GM12864 (cell line): ENCODE measurements at regions not wholly inside any gene's neighbourhood (a gene's known extent, or its start where the extent isn't known, plus 50 kb on each side); places are given as distances from the start of the nearest gene placed in this dataset.

Experiments used
- DNase-seq: peaks from one replicate; pipeline ENCODE4 v3.0.0-alpha.2; 2011; ENCODE audit warnings: low read depth
- H3K4me3 ChIP-seq: 2 replicates; pipeline ENCODE4 v1.5.1; 2011; ENCODE audit warnings: mild to moderate bottlenecking, low read depth, low read length, control low read depth
- CTCF ChIP-seq: IDR thresholded peaks from 2 replicates; pipeline ENCODE4 v1.5.1; 2011; ENCODE audit warnings: low read depth, mild to moderate bottlenecking, moderate library complexity, low read length, control low read depth, inconsistent platforms; ENCODE audit errors: missing control alignments

GRCh38 chr9:82650368-82650767, 412.6 kb downstream of the RASEF start:
- no peak for DNase-seq
- no peak overlapping the region for H3K4me3 ChIP-seq
- no peak for TF ChIP-seq CTCF

GRCh38 chr9:82651474-82651873, 411.5 kb downstream of the RASEF start:
- TF ChIP-seq CTCF = no peak
- H3K4me3 ChIP-seq = no peak overlapping the region
- no peak for DNase-seq

- TF ChIP-seq CTCF = no peak
- no peak overlapping the region for H3K4me3 ChIP-seq
- no peak for DNase-seq
Observed at GRCh38 chr9:82665324-82665723, 397.6 kb downstream of the RASEF start.

GRCh38 chr9:82668689-82669199, 394.2 kb downstream of the RASEF start:
- DNase-seq = no peak
- H3K4me3 ChIP-seq = no peak overlapping the region
- no peak for TF ChIP-seq CTCF

GRCh38 chr9:82670000-82670399, 392.9 kb downstream of the RASEF start:
- no peak overlapping the region for H3K4me3 ChIP-seq
- no peak for DNase-seq
- no peak for TF ChIP-seq CTCF

- TF ChIP-seq CTCF = no peak
- no peak overlapping the region for H3K4me3 ChIP-seq
- no peak for DNase-seq
Observed at GRCh38 chr9:82670726-82671125, 392.2 kb downstream of the RASEF start.

GRCh38 chr9:82673201-82673600, 389.7 kb downstream of the RASEF start:
- no peak for TF ChIP-seq CTCF
- no peak for DNase-seq
- no peak overlapping the region for H3K4me3 ChIP-seq
